Transverse colon (tissue), 4 donors: ENCODE measurements at regions not wholly inside any gene's neighbourhood (a gene's known extent, or its start where the extent isn't known, plus 50 kb on each side); places are given as distances from the start of the nearest gene placed in this dataset.

ENCODE experiments used
- POLR2A ChIP-seq: fragments of 450-650 bp; IDR thresholded peaks from one replicate; pipeline ENCODE4 v1.6.1; 2016; ENCODE audit warnings: antibody characterized with exemption, mild to moderate bottlenecking, moderate library complexity
- POLR2AphosphoS5 ChIP-seq, 3 donors: sonication (generic); formaldehyde crosslinking; IDR thresholded peaks; one replicate each; pipeline ENCODE4 v1.6.1; 2016; ENCODE audit warnings: antibody characterized with exemption in 3 of 3
- TF ChIP-seq, protein P1 (sequence below), 5 experiments: fragments of 200-600 bp in 3 of 5; fragments of 450-650 bp in 2 of 5; sonication (generic) in 3 of 5; IDR thresholded peaks; 1 replicate in 2 of 5; 2 replicates in 3 of 5; pipeline ENCODE4 v1.5.1; 2016 to 2017; ENCODE audit warnings: antibody characterized with exemption in 5 of 5, inconsistent platforms in 3 of 5, mild to moderate bottlenecking in 2 of 5, moderate library complexity in 1 of 5

DNA sequence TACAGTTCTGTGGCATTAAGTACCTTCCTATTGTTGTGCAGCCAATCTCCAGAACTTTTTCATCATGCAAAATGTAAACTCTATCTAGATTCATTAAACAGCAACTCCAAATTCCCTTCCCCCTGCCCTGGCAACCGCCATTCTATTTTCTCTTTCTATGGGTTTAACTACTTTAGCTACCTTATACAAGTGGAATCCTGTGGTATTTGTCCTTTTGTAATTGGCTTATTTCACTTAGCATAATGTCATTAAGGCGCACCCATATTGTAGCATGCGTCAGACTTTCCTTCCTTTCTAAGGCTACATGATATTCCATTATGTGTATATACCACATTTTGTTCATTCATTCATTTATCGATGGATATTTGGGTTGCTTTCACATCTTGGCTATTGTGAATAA, 142.4 kb downstream of the CAAP1 start:
- TF ChIP-seq POLR2A: no peak
- TF ChIP-seq, protein P1, sequence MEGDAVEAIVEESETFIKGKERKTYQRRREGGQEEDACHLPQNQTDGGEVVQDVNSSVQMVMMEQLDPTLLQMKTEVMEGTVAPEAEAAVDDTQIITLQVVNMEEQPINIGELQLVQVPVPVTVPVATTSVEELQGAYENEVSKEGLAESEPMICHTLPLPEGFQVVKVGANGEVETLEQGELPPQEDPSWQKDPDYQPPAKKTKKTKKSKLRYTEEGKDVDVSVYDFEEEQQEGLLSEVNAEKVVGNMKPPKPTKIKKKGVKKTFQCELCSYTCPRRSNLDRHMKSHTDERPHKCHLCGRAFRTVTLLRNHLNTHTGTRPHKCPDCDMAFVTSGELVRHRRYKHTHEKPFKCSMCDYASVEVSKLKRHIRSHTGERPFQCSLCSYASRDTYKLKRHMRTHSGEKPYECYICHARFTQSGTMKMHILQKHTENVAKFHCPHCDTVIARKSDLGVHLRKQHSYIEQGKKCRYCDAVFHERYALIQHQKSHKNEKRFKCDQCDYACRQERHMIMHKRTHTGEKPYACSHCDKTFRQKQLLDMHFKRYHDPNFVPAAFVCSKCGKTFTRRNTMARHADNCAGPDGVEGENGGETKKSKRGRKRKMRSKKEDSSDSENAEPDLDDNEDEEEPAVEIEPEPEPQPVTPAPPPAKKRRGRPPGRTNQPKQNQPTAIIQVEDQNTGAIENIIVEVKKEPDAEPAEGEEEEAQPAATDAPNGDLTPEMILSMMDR (IDR thresholded peaks at IDR 0.05): no peak
- no peak for TF ChIP-seq POLR2AphosphoS5 (IDR thresholded peaks at IDR 0.05)
